ENCODE measurements at regions not wholly inside any gene's neighbourhood (a gene's known extent, or its start where the extent isn't known, plus 50 kb on each side); places are given as distances from the start of the nearest gene placed in this dataset.

- TF ChIP-seq, protein P1, sequence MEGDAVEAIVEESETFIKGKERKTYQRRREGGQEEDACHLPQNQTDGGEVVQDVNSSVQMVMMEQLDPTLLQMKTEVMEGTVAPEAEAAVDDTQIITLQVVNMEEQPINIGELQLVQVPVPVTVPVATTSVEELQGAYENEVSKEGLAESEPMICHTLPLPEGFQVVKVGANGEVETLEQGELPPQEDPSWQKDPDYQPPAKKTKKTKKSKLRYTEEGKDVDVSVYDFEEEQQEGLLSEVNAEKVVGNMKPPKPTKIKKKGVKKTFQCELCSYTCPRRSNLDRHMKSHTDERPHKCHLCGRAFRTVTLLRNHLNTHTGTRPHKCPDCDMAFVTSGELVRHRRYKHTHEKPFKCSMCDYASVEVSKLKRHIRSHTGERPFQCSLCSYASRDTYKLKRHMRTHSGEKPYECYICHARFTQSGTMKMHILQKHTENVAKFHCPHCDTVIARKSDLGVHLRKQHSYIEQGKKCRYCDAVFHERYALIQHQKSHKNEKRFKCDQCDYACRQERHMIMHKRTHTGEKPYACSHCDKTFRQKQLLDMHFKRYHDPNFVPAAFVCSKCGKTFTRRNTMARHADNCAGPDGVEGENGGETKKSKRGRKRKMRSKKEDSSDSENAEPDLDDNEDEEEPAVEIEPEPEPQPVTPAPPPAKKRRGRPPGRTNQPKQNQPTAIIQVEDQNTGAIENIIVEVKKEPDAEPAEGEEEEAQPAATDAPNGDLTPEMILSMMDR (IDR thresholded peaks at IDR 0.05): no peak
- no peak for TF ChIP-seq EZH2 (IDR thresholded peaks at IDR 0.05; ENCODE audit: borderline replicate concordance, insufficient read depth, low read depth, low read length, poor library complexity, severe bottlenecking)
Measured at GRCh38 chr4:131408102-131408501, 1741.0 kb upstream of the PCDH10 start.

All from B cell (primary cell).